Parathyroid adenoma (tissue), 2 donors: ENCODE measurements at regions not wholly inside any gene's neighbourhood (a gene's known extent, or its start where the extent isn't known, plus 50 kb on each side); places are given as distances from the start of the nearest gene placed in this dataset.

ENCODE experiments used
- H2AFZ ChIP-seq: fragments of 300-600 bp; sonication (generic); one replicate; pipeline ENCODE4 v1.7.0; 2017; ENCODE audit warnings: antibody characterized with exemption, mild to moderate bottlenecking
- H3K27ac ChIP-seq: fragments of 300-600 bp; sonication (generic); one replicate; pipeline ENCODE4 v1.7.0; 2017
- H3K27me3 ChIP-seq: fragments of 300-600 bp; sonication (generic); one replicate; pipeline ENCODE4 v1.7.0; 2017; ENCODE audit warnings: low read length; ENCODE audit not compliant: control insufficient read depth, insufficient read depth
- H3K36me3 ChIP-seq: fragments of 300-600 bp; sonication (generic); one replicate; pipeline ENCODE4 v1.7.0; 2017; ENCODE audit warnings: low read length; ENCODE audit not compliant: control insufficient read depth, insufficient read depth
- H3K4me1 ChIP-seq: fragments of 300-600 bp; sonication (generic); one replicate; pipeline ENCODE4 v1.7.0; 2017; ENCODE audit warnings: control low read depth
- H3K4me2 ChIP-seq: fragments of 300-600 bp; sonication (generic); one replicate; pipeline ENCODE4 v1.7.0; 2017; ENCODE audit warnings: low read length
- H3K4me3 ChIP-seq: fragments of 300-600 bp; sonication (generic); one replicate; pipeline ENCODE4 v1.7.0; 2017; ENCODE audit warnings: low read depth, low read length
- H3K79me2 ChIP-seq: fragments of 300-600 bp; sonication (generic); one replicate; pipeline ENCODE4 v1.7.0; 2017; ENCODE audit warnings: control low read depth
- H3K9ac ChIP-seq: fragments of 300-600 bp; sonication (generic); one replicate; pipeline ENCODE4 v1.7.0; 2017; ENCODE audit warnings: mild to moderate bottlenecking
- H3K9me3 ChIP-seq: fragments of 300-600 bp; sonication (generic); one replicate; pipeline ENCODE4 v1.7.0; 2017; ENCODE audit warnings: low read length; ENCODE audit not compliant: control insufficient read depth
- TF ChIP-seq, protein P1 (sequence below): fragments of 300-600 bp; sonication (generic); IDR thresholded peaks from one replicate; pipeline ENCODE4 v1.7.0; 2017; ENCODE audit warnings: antibody characterized with exemption, mild to moderate bottlenecking
- donor health status: primary hyperparathyroidism.

DNA sequence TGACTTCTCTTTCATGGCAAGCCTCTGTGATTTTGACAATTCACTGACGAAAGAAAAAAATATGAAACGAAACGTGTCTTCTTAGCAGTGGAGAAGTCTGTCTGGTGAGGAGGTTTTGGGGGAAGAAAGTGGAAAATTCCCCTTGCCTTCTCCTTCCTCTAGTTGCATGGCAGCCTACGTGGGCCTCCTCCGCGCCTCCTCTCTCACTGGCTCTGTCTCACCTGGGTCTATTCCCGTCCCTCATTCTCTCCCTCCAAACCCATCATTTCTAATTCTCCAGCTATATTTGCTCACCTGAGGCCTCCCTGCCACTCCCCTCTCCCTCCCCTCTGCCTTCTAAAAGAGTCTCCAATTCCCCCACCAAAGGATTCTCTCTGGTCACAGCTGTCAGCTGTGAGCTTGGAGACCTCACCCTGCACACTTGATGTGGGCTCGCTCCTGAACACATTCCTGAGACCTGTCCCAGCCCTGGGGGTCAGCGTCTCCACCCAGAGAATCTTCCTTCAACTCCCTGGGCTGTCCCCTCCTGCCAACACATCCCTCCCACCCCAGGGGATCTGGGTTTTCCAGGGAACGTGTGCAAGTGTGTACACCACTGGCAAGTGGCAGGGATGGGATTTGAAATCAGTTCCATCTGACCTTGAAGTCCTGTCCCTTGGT is 159.6 kb upstream of the PMEPA1 start:
- Histone ChIP-seq H3K4me2 (no peak overlapping the region), H3K36me3 (no peaks in the 10 kb centered on the region), H3K9ac (no peak overlapping the region), H3K4me3 (no peak overlapping the region), H3K9me3 (no peaks in the 10 kb centered on the region), H3K4me1 (no peaks in the 10 kb centered on the region), H3K27me3 (no peaks in the 10 kb centered on the region), H2AFZ (no peak overlapping the region), H3K79me2 (no peaks in the 10 kb centered on the region), H3K27ac (no peak overlapping the region)
- TF ChIP-seq, protein P1, sequence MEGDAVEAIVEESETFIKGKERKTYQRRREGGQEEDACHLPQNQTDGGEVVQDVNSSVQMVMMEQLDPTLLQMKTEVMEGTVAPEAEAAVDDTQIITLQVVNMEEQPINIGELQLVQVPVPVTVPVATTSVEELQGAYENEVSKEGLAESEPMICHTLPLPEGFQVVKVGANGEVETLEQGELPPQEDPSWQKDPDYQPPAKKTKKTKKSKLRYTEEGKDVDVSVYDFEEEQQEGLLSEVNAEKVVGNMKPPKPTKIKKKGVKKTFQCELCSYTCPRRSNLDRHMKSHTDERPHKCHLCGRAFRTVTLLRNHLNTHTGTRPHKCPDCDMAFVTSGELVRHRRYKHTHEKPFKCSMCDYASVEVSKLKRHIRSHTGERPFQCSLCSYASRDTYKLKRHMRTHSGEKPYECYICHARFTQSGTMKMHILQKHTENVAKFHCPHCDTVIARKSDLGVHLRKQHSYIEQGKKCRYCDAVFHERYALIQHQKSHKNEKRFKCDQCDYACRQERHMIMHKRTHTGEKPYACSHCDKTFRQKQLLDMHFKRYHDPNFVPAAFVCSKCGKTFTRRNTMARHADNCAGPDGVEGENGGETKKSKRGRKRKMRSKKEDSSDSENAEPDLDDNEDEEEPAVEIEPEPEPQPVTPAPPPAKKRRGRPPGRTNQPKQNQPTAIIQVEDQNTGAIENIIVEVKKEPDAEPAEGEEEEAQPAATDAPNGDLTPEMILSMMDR, result no peak

DNA sequence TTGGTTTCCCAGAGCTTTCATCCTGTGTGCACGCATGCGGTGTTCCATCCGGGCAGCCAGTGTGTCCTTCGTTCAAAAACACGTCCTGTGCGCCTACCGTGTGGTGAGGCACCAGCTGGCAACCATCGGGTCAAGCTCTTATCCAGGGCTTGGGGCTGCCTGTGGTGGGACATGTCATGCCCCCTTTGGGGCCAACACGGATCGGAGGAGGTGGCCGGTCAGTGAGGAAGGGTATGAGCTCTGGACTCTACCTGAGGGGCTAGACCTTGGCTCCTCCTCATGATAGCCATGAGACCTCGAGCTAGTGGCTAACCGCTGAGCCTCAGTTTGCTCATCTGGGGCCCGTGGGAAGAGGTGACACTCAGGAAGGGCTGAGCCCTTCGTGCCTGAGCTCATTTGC is 158.5 kb upstream of the PMEPA1 start:
- no peaks in the 10 kb centered on the region for H3K4me1 ChIP-seq
- H3K4me2 ChIP-seq, result no peak overlapping the region
- H3K9ac ChIP-seq, result no peak overlapping the region
- H3K4me3 ChIP-seq, result no peak overlapping the region
- TF ChIP-seq, protein P1, result no peak
- H3K9me3 ChIP-seq, result no peaks in the 10 kb centered on the region
- no peak overlapping the region for H3K27ac ChIP-seq
- H2AFZ ChIP-seq, result no peak overlapping the region
- H3K79me2 ChIP-seq, result no peaks in the 10 kb centered on the region
- no peaks in the 10 kb centered on the region for H3K27me3 ChIP-seq
- no peaks in the 10 kb centered on the region for H3K36me3 ChIP-seq

DNA sequence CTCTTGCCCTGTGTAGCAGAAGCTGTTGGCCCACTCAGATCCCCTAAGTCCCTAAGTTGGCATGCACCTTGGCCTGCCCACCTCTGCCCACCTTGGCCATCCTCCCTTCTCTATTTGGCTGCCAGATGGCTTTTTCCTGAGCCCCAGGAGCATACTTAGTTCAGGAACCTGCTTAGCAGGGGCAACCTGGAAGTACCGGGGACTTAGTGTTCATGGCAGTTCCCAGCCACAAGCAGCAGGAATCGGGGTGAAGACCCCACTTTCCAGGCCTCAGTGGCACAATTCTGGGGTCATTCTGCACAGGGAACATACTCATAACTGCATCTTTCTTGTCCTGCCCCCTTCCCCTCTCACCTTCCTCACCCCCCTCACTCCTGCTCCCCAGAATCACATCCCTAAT is 158.0 kb upstream of the PMEPA1 start:
- H3K36me3 ChIP-seq, result no peaks in the 10 kb centered on the region
- TF ChIP-seq, protein P1, result no peak
- H3K9me3 ChIP-seq, result no peaks in the 10 kb centered on the region
- no peak overlapping the region for H3K4me3 ChIP-seq
- no peaks in the 10 kb centered on the region for H3K79me2 ChIP-seq
- H2AFZ ChIP-seq, result no peak overlapping the region
- H3K9ac ChIP-seq, result no peak overlapping the region
- H3K27me3 ChIP-seq, result no peaks in the 10 kb centered on the region
- H3K27ac ChIP-seq, result no peak overlapping the region
- H3K4me1 ChIP-seq, result no peaks in the 10 kb centered on the region
- H3K4me2 ChIP-seq, result no peak overlapping the region

DNA sequence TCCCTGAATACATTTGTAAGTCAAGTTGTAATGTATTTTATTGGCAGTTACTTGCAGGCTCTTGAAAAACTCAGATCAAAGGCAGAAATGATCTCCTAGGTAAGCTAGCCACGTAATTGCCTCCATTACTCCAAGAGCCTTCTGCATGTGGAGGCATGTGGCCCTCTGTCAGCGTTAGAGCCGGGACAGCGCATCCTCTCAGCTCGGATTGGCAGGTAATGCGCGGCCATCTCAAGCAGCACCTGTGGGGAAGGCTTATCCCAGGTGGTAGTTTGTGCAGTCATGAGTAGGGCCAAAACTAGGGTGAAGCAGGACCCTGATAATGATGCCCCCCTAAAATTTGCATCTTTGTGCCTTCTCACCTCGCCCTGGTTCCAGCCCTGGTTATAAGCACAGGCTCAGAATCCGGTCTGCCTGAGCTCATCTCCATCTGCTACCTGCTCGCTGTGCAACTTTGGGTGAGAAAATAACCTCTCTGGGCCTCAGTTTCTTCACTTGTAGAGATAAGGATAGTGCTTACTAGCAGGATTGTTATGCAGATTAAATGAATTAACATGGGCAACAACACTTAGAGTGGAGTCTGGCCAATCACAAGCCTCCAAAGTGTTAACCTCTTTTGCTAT is 157.5 kb upstream of the PMEPA1 start:
- H3K4me3 ChIP-seq, result no peak overlapping the region
- H3K36me3 ChIP-seq, result no peaks in the 10 kb centered on the region
- H3K9ac ChIP-seq, result no peak overlapping the region
- no peaks in the 10 kb centered on the region for H3K9me3 ChIP-seq
- H3K79me2 ChIP-seq, result no peaks in the 10 kb centered on the region
- no peaks in the 10 kb centered on the region for H3K4me1 ChIP-seq
- no peak overlapping the region for H3K27ac ChIP-seq
- no peak overlapping the region for H2AFZ ChIP-seq
- no peak overlapping the region for H3K4me2 ChIP-seq
- TF ChIP-seq, protein P1, result no peak
- H3K27me3 ChIP-seq, result no peaks in the 10 kb centered on the region
